ENCODE measurements at regions not wholly inside any gene's neighbourhood (a gene's known extent, or its start where the extent isn't known, plus 50 kb on each side); places are given as distances from the start of the nearest gene placed in this dataset.

DNA sequence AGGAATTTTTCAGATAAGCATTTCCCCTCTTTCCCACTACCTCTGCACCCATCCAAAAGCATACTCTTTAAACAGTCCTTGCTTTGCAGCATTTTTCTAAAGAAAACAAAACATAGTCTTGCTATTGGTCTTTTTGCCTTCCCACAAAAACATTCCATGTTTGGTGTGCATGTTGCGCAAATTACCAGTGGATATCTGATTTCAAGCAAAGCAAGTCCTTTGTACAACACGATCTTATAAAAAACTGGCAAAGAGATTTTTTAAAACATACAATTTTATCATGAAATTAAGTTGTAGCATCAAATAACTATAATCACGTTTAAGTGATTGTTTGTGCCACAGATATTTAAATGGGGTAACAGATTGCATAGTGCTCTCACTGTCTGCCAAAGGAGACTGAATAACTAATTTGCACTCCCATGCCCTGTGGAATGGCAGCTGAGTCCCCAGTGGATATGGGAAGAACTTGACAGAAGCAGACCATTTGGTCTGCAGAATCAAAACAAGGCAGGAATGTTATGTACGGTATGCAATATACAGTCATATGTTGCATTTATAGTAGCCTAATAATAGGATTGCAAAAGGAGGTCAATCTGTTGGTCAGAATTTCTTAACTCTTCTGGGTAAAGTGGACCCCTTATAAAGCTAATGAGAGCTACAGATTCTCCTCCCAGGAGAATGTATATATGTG, 285.7 kb downstream of the TBC1D4 start:
- no peak for TF ChIP-seq CTCF (IDR thresholded peaks at IDR 0.05; ENCODE audit: insufficient read depth, low read length, poor library complexity, severe bottlenecking)
- TF ChIP-seq EZH2phosphoT487 (conservative IDR thresholded peaks at IDR 0.05; ENCODE audit: low read length) = no peak

All from SU-DHL-6 (cell line).